NOMO-1 treated with DMSO at 0.1 percent for 48 hours (cell line): ENCODE measurements at regions not wholly inside any gene's neighbourhood (a gene's known extent, or its start where the extent isn't known, plus 50 kb on each side); places are given as distances from the start of the nearest gene placed in this dataset.

ENCODE experiments used
- DNase-seq: peaks from one replicate; lab custom pipeline; 2025; ENCODE audit not compliant: unreplicated experiment; lab: John Stamatoyannopoulos, UW

- DNase-seq: no peak
Measured at GRCh38 chr20:51104960-51105920, 82.3 kb upstream of the KCNG1 start.

- no peak for DNase-seq
Measured at GRCh38 chr20:51100617-51101016, 77.7 kb upstream of the KCNG1 start.

- DNase-seq: no peak
Measured at GRCh38 chr20:51098284-51098810, 75.4 kb upstream of the KCNG1 start.

GRCh38 chr20:51097351-51098120 lies 74.6 kb upstream of the KCNG1 start:
- no peak for DNase-seq

GRCh38 chr20:51096582-51097267 lies 73.8 kb upstream of the KCNG1 start:
- DNase-seq: no peak

- DNase-seq: no peak
Measured at GRCh38 chr20:51095633-51096521, 73.0 kb upstream of the KCNG1 start.

- DNase-seq: no peak
Measured at GRCh38 chr20:51094221-51094620, 71.3 kb upstream of the KCNG1 start.

GRCh38 chr20:51093240-51093763 lies 70.4 kb upstream of the KCNG1 start:
- DNase-seq: no peak

GRCh38 chr20:51092338-51092737 lies 69.4 kb upstream of the KCNG1 start:
- no peak for DNase-seq

- no peak for DNase-seq
Measured at GRCh38 chr20:51091406-51092195, 68.7 kb upstream of the KCNG1 start.

- no peak for DNase-seq
Measured at GRCh38 chr20:51089840-51090239, 66.9 kb upstream of the KCNG1 start.

- DNase-seq: no peak
Measured at GRCh38 chr20:51089272-51089781, 66.4 kb upstream of the KCNG1 start.

- no peak for DNase-seq
Measured at GRCh38 chr20:51087266-51087665, 64.4 kb upstream of the KCNG1 start.

GRCh38 chr20:51085769-51086168 lies 62.9 kb upstream of the KCNG1 start:
- no peak for DNase-seq

- DNase-seq: no peak
Measured at GRCh38 chr20:51084593-51085377, 61.9 kb upstream of the KCNG1 start.

- no peak for DNase-seq
Measured at GRCh38 chr20:51083447-51083846, 60.5 kb upstream of the KCNG1 start.

- DNase-seq: no peak
Measured at GRCh38 chr20:51082988-51083387, 60.1 kb upstream of the KCNG1 start.

GRCh38 chr20:51080516-51080915 lies 57.6 kb upstream of the KCNG1 start:
- no peak for DNase-seq
